ENCODE measurements at regions not wholly inside any gene's neighbourhood (a gene's known extent, or its start where the extent isn't known, plus 50 kb on each side); places are given as distances from the start of the nearest gene placed in this dataset.
"Not testable (repeated sequence)": the region's sequence is repeated elsewhere in the genome, so short reads cannot be mapped to it uniquely, and the experiment has no call there.

DNA sequence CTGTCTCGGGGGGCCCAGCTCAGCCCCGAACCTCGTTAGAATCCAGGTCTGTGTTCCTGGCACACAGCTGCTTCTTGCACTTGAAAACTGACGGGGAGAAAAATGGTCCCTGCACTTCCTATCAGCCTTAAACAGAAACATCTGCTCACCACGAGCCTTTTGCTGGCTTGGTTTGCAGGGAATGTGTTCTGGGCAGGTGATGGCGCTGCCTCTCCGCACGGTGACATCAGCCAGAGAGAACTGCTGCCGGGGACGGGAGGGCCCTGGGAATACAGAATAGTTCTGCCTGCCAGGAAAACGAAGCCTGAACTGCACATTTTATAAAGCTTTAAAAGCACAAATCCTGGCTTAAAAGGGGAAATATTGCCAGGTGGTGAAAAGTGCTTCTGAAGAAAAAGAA lies 622.5 kb downstream of the TYW1 start:
- DNase-seq (ENCODE audit: low read depth) = no peak

DNA sequence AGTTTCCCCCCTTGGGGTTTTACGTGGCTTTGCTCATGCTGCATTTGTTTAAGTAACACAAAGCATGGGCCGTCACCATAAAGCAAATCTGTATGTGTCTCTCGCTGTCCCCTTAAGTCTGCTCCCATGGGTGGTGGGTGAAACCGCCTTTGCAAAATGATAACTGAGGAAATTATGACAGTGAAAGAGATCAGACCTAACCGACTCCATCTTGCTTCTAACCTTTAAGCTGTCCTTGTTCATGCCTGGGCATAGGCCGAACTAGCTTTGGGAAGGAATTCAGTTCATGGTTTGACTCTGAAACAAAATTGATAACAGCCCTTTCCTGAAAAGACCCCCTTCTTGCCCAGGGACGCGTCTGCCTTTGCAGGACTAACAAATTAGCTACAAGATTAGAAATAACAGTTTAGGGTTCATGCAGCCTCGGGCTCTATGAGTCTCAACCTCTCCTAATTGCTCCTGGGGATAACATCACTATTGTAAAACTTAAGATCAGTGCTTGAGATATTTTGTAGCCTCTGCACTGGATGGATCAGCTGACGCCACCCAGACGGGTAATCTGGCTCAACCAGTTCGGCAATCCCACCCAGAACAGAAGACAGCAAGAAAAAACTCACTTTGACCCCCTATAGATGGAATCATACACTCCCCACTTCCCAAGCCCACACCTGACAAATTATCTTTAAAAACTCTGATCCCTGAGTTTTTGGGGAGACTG lies 623.7 kb downstream of the TYW1 start:
- DNase-seq (ENCODE audit: low read depth) = no peak

DNA sequence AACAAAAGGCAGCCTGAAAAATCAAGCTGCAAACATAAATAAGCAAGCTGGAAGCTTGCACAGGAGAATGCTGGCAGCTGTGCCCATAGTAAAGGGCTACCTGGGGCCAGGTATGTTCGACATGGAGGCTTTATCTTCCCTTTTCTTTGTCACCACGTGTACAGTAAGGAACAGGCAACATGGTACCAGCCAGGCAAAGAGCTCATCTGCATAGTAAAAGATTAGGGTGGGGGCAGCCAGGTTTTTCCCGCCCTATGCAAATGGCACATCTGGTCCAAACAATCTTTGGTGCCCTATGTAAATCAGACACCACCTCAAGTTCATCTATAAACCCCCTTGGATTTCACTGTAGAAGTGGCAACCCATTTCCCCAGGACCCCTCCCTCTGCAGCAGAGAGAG lies 625.1 kb downstream of the TYW1 start:
- DNase-seq (ENCODE audit: low read depth) = no peak

DNA sequence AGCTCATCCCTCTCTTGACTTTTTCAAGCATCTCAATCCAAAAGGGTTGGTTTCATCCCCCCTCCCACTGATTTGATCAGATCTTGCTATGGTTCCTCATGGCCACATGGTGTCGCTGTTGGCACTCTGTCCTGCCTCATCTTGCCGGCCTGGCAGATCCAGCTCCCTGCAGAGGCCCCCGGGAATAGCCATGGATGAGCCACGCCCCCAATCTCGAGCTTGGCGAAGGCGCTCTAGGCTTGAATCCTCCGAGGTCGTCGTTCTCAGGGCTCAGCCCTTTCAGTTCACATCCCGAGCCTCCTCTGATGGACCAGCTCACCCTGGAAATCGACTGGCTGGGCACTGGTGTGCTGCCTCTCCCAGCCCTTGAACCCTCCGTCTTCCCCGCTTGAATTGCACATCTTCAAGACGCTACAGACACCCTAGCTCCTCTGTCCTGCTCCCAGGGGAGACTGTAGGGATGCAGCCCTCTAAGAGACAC lies 628.7 kb downstream of the TYW1 start:
- no peak for DNase-seq (ENCODE audit: low read depth)

DNA sequence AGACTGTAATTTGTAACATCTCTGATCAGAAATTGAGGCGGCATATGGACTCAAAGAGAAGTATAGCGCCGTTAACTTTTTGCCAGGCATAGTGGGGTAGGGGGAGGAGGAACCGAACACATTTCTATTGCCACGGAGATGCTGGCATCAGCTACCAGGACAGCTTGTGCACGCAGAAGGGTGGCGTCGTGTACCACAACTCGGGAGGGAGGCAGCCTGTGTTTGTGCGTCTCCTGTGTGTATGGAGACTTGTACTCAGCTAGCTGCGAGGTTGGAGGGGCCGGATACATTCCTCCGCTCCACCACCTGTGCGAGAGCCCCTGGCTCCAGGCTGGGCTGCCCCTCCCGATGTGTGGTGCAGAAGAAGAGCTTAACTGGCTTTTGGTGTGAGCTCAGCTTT lies 634.8 kb downstream of the TYW1 start:
- no peak for DNase-seq (ENCODE audit: low read depth)

DNA sequence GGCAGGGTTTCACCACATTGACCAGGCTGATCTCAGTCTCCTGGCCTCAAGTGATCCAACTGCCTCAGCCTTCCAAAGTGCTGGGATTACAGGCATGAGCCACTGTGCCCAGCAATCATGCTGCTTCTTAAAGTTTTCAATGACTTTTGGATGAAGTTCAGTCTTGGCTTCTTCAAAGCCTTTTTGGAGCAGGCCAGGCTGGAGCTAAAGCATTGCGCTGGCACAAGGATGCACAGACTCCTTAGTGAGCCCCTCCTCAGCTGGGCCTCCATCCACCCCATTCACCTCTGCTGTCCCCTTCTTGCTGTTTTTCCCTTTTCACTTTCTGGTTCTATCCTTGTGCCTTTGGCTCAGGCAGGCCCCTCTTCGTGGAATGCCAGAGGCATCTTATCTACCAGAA lies 638.6 kb downstream of the TYW1 start:
- DNase-seq (ENCODE audit: low read depth) = no peak

DNA sequence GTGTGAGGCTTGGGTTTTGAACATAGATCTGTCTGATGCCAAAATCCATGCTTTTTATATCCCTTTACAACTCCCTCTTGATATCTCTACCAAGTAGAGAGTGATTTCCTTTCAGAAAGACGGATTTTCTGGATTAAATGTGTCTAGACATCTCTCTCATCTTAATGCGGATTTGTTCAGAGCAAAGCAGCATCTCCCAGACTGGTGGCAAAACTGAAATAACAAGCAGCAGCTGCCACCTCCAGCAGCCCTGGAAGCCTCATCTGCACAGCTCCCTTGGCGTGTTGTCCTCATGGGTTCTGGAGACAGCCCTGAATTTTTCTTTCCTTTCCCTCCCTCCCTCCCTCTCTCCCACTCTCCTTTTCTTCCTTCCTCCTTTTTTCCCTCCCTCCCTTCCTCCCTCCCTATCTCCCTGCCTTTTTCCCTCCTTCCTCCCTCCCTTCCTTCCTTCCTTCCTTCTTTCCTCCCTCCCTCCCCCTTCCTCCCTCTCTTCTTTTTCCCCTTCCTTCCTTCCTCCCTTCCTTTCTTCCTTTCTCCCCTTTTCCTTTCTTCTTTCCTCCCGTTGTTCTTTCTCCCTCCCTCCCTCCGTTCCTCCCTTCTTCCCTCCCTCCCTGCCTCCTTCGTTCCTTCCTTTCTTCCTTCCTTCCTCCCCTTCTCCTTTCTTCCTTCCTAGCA lies 639.9 kb downstream of the TYW1 start:
- DNase-seq (ENCODE audit: low read depth) = no peak

DNA sequence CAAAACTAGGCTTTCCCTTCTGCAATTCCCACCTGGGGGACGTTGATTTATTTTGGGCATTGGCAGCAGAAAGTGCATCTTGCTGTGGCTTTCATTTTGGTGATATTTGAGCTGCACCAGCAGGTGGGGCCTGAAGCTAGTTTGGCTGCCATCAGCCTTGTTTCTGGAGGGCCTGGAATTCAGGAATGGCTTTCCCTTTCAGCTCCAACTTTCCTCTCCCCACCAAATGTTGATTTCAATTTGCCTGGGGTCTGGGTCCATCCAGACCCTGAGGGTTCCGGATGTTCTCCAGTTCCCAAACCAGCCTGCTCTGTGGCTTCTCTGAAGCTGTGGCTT lies 640.4 kb downstream of the TYW1 start:
- DNase-seq (ENCODE audit: low read depth) = no peak

DNA sequence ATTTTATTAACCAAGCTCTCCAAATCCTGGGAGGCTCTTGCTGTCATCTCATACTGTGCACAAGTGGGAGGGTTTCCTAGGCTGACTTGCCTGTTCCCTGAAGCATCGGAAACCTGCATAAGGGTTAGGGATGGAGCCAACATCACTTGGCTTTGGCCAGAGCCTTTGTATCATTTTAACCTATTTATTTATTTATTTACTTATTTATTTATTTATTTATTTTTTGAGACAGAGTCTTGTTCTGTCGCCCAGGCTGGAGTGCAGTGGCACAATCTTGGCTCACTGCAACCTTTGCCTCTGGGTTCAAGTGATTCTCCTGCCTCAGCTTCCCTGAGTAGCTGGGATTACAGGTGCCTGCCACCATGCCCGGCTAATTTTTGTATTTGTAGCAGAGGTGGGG lies 645.9 kb downstream of the TYW1 start:
- not testable (repeated sequence) for DNase-seq (ENCODE audit: low read depth)

DNA sequence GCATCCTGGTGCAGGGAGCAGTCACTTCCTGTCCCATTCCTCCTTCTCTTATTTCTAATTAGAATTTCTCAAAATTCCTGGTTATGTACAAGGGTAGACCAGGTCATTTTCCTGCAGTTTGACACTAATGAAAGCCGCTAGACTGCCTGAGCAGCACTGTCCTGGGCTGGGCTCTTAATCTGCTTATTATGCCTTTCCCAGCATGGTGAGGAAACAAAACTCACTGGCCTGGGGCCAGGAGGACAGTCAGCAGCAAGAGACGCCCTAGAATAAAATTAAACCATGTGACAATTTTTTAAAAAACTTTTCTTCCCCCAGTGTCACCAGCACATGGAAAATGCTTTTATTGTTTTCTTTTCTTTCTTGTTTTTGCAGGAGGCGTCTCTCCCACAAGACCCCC lies 647.5 kb downstream of the TYW1 start:
- DNase-seq (ENCODE audit: low read depth) = no peak

DNA sequence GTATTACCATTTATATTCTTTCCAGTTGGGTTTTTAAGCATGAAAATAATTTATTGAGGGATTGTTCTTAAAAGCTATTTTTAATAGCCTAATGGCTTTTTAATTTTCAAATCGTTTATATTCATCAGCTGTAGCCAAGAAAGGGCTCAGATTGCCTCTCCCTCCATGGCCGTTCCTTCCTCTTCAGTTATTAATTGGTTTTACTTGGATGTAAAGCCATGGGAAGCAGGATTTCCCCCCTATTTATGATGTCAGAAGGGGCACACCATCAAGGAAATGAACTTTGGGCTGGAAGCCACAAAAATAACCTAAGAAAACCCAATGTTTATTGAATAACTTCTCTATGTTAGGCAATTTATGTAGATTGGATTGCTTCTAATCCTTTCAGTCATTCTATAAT lies 656.3 kb downstream of the TYW1 start:
- no peak for DNase-seq (ENCODE audit: low read depth)

DNA sequence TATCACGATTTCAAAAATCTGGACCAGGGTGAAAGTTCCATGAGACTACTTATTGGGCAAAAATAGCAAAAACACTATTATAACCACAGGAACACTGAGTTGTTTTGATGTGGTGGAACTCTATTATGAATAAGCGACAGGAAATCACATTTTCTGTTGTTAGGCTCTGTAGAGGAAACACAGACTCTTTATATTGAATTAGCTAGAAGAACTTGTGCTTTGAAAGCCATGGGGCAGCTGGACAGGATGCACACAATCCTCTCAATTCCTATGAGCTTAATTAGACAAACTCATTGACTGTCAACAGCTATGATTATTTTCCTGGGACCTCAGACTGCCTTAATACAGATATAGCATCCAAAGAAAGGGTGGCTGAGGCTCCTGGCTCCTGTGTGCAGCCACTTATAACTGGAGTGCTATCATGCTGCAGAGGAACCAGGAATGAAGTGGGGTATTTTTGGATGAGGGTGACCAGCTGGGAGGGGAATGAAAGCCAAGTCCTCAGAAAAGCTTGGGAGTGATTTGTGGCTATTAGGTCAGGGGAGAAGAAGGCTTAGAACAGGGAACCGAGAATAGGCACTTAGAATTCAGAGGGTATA lies 657.3 kb downstream of the TYW1 start:
- DNase-seq (ENCODE audit: low read depth) = no peak

DNA sequence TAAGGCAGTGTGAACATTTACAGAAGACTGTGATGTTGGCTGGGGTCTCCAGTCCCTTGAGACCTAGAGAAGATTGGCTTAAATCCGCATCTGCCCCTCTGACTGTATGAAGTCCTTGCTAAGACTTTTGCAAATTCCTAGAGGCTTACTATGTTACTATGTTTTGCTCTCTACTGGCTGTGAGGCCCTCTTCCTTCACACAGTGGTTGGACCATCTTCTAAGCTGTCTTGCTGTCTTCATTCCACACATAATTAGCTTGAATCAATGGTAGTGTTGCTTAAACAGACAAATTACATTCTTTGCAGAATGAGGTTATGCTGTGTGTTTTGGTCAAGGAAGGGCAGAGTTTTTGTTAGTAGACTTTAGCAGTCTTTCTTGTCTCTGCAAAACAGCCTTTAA lies 658.0 kb downstream of the TYW1 start:
- no peak for DNase-seq (ENCODE audit: low read depth)

DNA sequence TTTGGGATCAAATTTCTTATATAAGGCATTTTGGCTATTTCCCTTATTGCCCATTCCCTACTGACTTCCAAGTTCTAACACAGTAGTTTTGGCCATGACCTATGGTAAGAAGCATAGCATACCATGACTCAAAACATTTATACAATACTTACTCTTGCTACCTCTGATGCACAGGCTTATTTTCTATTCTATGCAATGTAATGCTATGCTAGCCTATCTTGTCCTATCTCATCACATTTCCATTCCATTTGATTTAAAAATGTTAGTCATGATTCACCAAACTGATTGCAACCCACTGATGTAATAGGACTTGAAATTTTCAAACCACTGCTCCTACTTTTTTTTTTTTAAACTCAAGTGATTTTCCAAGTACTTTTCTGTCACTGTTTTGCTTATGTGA lies 658.5 kb downstream of the TYW1 start:
- no peak for DNase-seq (ENCODE audit: low read depth)

DNA sequence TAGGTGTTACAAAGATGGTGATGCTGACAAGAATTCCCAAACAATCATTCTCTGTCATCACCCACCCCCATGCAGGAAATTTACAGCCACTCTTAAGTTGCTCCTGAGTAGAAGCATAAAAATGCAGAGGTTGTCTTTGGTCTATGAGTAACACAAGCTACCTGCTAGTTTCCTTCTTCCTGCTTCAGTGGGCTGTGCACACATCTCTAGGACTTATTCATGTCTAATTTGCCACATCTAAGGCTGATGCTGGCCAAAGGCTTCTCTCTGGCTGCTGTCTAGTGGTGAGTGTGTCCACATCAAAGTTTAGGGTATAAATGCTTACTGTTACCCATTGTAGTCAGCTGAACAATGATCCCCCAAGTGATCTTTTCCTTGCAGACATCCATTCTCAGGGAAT lies 662.5 kb downstream of the TYW1 start:
- no peak for DNase-seq (ENCODE audit: low read depth)

DNA sequence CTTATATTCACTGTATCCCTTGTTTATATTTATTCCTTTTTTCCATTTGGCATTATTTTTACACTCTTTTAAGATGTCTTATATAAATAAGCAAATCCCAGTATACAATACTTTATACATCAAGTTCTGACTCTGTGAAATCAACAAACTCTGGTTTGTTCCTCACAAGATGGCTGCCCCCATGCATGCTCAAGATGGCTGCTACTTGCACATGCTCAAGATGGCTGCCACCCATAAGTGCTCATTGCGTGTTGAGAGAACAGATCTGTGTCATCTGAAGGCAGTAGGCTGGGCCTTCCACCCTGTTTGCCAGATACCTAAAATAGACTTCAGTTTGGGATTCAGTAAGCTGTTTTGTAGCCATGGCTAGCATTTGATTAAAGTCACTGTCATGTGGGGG lies 666.2 kb downstream of the TYW1 start:
- DNase-seq (ENCODE audit: low read depth) = no peak

DNA sequence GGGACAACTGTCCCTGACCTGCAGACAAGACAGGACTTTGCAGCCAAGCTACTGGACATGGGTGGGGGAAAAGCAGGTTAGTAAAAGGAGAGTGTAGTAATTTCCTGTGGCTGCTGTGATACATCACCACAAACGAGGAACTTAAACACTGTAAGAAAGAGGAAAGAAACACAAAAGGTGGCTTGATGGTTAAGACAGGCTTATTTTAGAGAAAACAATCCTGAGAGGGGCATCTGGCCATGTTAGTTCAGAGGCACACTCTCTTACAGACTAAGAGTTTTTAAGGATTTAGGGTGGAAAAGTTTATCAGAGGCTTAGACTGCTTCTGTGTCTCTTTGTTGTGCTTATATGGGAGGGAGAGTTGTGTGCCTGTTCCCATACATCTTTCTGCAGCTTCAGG lies 667.0 kb downstream of the TYW1 start:
- DNase-seq (ENCODE audit: low read depth) = no peak

DNA sequence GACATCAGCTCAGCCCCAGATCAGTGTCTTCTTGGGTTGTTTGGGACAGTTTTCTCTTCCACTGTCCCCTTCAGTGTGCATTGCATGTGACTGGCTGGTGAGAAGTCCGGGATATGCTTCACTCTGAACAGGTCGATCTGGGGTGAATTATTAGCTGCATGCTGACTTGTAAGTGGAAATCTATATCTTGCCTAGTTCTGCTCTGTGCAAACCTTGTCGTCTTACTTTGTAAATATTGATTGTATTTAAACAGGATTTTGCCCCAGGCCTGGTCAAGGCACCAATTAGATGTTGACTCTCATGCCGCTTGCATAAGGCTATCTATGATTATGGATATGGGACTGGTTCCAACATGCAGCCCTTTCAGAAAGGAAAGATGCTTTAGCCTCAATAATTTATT lies 669.7 kb downstream of the TYW1 start:
- not testable (repeated sequence) for DNase-seq (ENCODE audit: low read depth)

DNA sequence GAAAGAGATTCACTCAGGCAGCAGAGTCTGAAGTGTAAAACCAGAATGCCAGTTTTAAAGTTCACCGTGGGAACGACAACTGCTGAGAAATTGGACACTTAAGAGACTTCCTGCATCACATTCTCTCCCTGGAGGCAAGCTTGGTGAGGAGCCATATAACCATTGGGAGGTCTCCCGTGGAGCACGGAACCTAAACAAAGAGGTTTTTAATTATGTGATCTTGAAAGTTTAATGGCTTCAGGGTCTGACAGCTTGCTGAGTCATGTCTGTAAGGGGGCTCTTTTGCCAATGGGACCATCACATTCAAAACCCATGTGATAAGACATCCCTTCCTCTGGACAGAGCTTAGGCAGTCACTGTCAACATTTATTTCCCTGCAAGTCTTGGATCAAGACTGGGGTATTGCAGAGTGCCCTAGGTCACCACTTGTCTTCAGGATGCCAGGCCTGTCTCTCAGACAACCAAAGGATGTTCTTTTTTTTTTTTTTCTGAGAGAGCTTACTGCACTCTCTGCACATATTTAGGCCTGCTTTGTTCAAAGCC lies 674.4 kb downstream of the TYW1 start:
- no peak for DNase-seq (ENCODE audit: low read depth)

DNA sequence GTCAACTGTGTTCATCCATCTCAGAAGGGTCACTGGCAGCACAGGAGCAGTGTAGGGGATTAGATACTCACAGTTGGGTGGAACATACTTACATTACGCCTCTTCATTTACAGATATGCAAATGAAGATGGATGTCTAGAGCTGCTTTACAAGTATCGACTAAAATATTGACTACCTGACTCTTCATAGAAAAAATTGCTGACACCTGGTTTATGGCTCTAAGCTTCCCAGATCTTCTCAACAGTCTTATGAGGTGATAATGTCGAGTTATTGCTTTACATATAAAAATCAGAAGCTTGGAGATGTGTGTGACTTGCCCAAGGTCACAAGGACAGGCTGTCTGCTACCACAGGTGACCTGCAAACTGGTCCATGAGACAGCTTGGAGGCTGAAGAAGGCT lies 677.2 kb downstream of the TYW1 start:
- DNase-seq (ENCODE audit: low read depth) = no peak

DNA sequence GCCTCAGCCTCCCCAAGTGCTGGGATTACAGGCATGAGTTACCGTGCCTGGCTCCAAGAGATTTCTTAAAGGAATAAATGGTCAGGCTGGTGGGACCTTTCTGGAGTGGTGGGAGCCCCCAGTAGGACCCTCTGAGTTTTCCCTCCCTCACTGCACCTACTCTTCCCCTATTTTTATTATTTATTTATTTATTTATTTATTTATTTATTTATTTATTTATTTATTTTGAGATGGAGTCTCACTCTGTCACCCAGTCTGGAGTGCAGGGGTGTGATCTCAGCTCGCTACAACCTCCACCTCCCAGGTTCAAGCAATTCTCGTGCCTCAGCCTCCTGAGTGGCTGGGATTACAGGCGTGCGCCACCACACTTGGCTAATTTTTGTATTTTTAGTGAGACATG lies 678.2 kb downstream of the TYW1 start:
- not testable (repeated sequence) for DNase-seq (ENCODE audit: low read depth)

DNA sequence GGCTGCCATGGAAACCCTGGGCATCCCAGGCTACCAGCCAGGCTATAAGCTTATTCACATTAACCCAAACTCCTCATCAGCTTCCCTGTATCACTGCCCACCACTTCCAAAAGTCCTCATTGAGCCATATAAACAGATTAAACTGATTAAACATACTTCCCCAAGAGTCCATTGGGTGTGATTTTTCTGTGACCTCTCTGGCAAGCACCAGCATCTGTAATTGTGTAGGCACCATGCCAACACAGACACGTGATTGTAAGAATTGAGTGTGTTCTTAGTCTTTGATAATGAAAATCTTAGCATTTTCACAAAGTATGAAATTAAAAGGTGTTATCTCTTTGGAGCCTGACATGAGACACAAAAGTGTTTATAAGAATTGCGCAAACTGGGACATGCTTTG lies 679.3 kb downstream of the TYW1 start:
- no peak for DNase-seq (ENCODE audit: low read depth)

DNA sequence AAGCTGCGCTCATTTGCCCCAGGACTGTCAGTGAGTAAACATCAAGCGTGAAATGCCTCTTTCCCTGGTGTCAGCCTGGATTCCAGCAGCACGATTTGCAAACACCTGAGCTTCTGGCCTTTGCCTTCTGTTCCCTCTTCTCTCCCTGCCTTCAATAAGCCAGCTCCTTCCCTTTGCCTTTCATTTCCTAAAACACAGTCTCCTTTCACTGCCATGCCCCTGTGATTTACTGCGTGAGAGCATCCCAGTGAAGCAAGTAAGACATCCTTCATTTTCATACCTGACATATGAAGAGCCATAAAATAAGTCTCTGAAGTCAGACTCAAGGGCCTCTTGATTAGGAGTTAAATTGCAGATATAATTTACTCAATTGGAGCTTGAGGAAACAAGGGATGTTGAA lies 681.8 kb downstream of the TYW1 start:
- no peak for DNase-seq (ENCODE audit: low read depth)
